H1 (cell line): ENCODE measurements at regions not wholly inside any gene's neighbourhood (a gene's known extent, or its start where the extent isn't known, plus 50 kb on each side); places are given as distances from the start of the nearest gene placed in this dataset.

Source experiments
- CTCF ChIA-PET: fragments of 300-600 bp; sonication (Branson Sonifier 250); formaldehyde crosslinking; loops from one replicate; lab custom pipeline; 2021; ENCODE audit not compliant: partially characterized antibody; lab: Charles Lee
- POLR2A ChIA-PET: fragments of 300-600 bp; sonication (Branson Sonifier 250); formaldehyde crosslinking; loops from one replicate; lab custom pipeline; 2021; ENCODE audit warnings: inconsistent platforms; ENCODE audit not compliant: partially characterized antibody; lab: Charles Lee
- DNase-seq, 2 experiments: peaks; one replicate each; pipeline versions ENCODE4 v3.0.0 to v3.0.0-alpha.2; 2010 to 2022; ENCODE audit warnings: low spot score in 2 of 2, low read depth in 1 of 2, mixed read lengths in 1 of 2
- FAIRE-seq: peaks from 2 replicates; lab custom pipeline; 2011; peaks lifted over from hg19 to GRCh38; lab: Jason Lieb, UNC
- H2AFZ ChIP-seq: 2 replicates; pipeline ENCODE4 v1.8.1; 2012; ENCODE audit warnings: low read length, inconsistent platforms
- H2AK5ac ChIP-seq: 2 replicates; pipeline ENCODE4 v1.6.1; 2013; ENCODE audit warnings: low read depth, low read length
- H2BK120ac ChIP-seq: replicated peaks from 2 replicates; pipeline ENCODE3; 2013; ENCODE audit warnings: low read depth, low read length, inconsistent platforms
- H2BK12ac ChIP-seq: 2 replicates; pipeline ENCODE4 v1.6.1; 2013; ENCODE audit warnings: low read depth, low read length
- H2BK15ac ChIP-seq: 2 replicates; pipeline ENCODE4 v1.6.1; 2013; ENCODE audit warnings: low read length
- H2BK20ac ChIP-seq: 2 replicates; pipeline ENCODE4 v1.6.1; 2013; ENCODE audit warnings: low read length
- H2BK5ac ChIP-seq: 2 replicates; pipeline ENCODE4 v1.6.1; 2013; ENCODE audit warnings: low read depth, low read length
- H3K14ac ChIP-seq: 2 replicates; pipeline ENCODE4 v1.6.1; 2013; ENCODE audit warnings: inconsistent platforms; ENCODE audit not compliant: insufficient read length
- H3K18ac ChIP-seq: 2 replicates; pipeline ENCODE4 v1.6.1; 2013; ENCODE audit warnings: low read length; ENCODE audit errors: extremely low read depth
- H3K23ac ChIP-seq: 2 replicates; pipeline ENCODE4 v1.6.1; 2013; ENCODE audit warnings: inconsistent platforms; ENCODE audit not compliant: insufficient read length
- H3K23me2 ChIP-seq: 2 replicates; pipeline ENCODE4 v1.6.1; 2013; ENCODE audit warnings: low read depth, low read length
- H3K27ac ChIP-seq: 2 replicates; pipeline ENCODE4 v1.6.1; 2011; ENCODE audit warnings: low read depth, low read length, inconsistent platforms
- H3K27me3 ChIP-seq, 4 experiments: replicated peaks in 1 of 4; 1 replicate in 1 of 4; 2 replicates in 3 of 4; pipeline versions ENCODE4 v1.6.1 to v1.8.1; 2011 to 2013; ENCODE audit warnings: low read length in 3 of 4, mild to moderate bottlenecking in 3 of 4, inconsistent platforms in 2 of 4, mixed read lengths in 2 of 4, moderate library complexity in 1 of 4; ENCODE audit not compliant: control insufficient read depth in 3 of 4, insufficient read depth in 3 of 4; ENCODE audit errors: extremely low read depth in 1 of 4
- H3K36me3 ChIP-seq, 4 experiments: 2 replicates each; pipeline versions ENCODE4 v1.6.1 to v1.8.1; 2011 to 2013; ENCODE audit warnings: mild to moderate bottlenecking in 4 of 4, low read length in 3 of 4, moderate library complexity in 2 of 4, control low read depth in 1 of 4, inconsistent platforms in 1 of 4; ENCODE audit not compliant: insufficient read depth in 4 of 4, control insufficient read depth in 2 of 4
- H3K4ac ChIP-seq: replicated peaks from 2 replicates; pipeline ENCODE3; 2013; ENCODE audit warnings: low read length, low read depth, mixed read lengths, inconsistent platforms; ENCODE audit not compliant: insufficient read length
- H3K4me1 ChIP-seq, 4 experiments: replicated peaks in 1 of 4; 1 replicate in 1 of 4; 2 replicates in 3 of 4; pipeline versions ENCODE4 v1.6.1 to v1.8.1; 2011 to 2013; ENCODE audit warnings: low read length in 3 of 4, inconsistent platforms in 2 of 4, mixed read lengths in 1 of 4; ENCODE audit not compliant: insufficient read depth in 4 of 4, control insufficient read depth in 3 of 4
- H3K4me2 ChIP-seq, 2 experiments: 2 replicates each; pipeline versions ENCODE4 v1.6.1 to v1.8.1; 2011 to 2013; ENCODE audit warnings: low read depth in 2 of 2, low read length in 2 of 2, control low read depth in 1 of 2, inconsistent platforms in 1 of 2, mild to moderate bottlenecking in 1 of 2; ENCODE audit not compliant: insufficient read depth in 1 of 2
- H3K4me3 ChIP-seq, 4 experiments: fragments of 200-600, 300-600 bp in 1 of 4; sonication (generic), shearing (Covaris generic), sonication (Bioruptor Twin) in 1 of 4; 2 replicates each; pipeline versions ENCODE4 v1.5.1 to v1.8.1; 2011 to 2016; ENCODE audit warnings: low read length in 4 of 4, low read depth in 3 of 4, control low read depth in 2 of 4, inconsistent platforms in 2 of 4, mild to moderate bottlenecking in 2 of 4, mixed read lengths in 1 of 4, moderate library complexity in 1 of 4; ENCODE audit not compliant: insufficient read depth in 2 of 4; ENCODE audit errors: extremely low read depth in 1 of 4
- H3K56ac ChIP-seq: replicated peaks from 2 replicates; pipeline ENCODE3; 2013; ENCODE audit warnings: low read depth, mild to moderate bottlenecking, mixed read lengths, low read length, inconsistent platforms; ENCODE audit not compliant: insufficient read length
- H3K79me1 ChIP-seq: 2 replicates; pipeline ENCODE4 v1.6.1; 2013; ENCODE audit warnings: low read depth, low read length, control low read depth
- H3K79me2 ChIP-seq, 2 experiments: 2 replicates each; pipeline versions ENCODE4 v1.6.1 to v1.8.1; 2012 to 2013; ENCODE audit warnings: low read length in 2 of 2, mild to moderate bottlenecking in 2 of 2, inconsistent platforms in 1 of 2; ENCODE audit not compliant: insufficient read depth in 2 of 2, control insufficient read depth in 1 of 2
- H3K9ac ChIP-seq, 4 experiments: replicated peaks in 1 of 4; 1 replicate in 1 of 4; 2 replicates in 3 of 4; pipeline versions ENCODE4 v1.6.1 to v1.8.1; 2011 to 2013; ENCODE audit warnings: low read depth in 3 of 4, low read length in 3 of 4, control low read depth in 2 of 4, mild to moderate bottlenecking in 2 of 4, moderate library complexity in 2 of 4, inconsistent platforms in 1 of 4; ENCODE audit errors: extremely low read depth in 1 of 4
- H3K9me3 ChIP-seq, 2 experiments: 2 replicates each; pipeline versions ENCODE4 v1.6.1 to v1.8.1; 2012 to 2013; ENCODE audit warnings: mild to moderate bottlenecking in 2 of 2, moderate library complexity in 2 of 2, control low read depth in 1 of 2, inconsistent platforms in 1 of 2, low read depth in 1 of 2, low read length in 1 of 2, mixed read lengths in 1 of 2; ENCODE audit not compliant: insufficient read depth in 2 of 2
- H4K20me1 ChIP-seq, 2 experiments: replicated peaks in 1 of 2; 2 replicates each; pipeline versions ENCODE3 to v1.8.1; 2011 to 2013; ENCODE audit warnings: inconsistent platforms in 2 of 2, low read length in 2 of 2, mild to moderate bottlenecking in 1 of 2; ENCODE audit not compliant: insufficient read depth in 2 of 2, control insufficient read depth in 1 of 2
- H4K5ac ChIP-seq: 2 replicates; pipeline ENCODE4 v1.6.1; 2013; ENCODE audit warnings: low read length, low read depth, mixed read lengths, inconsistent platforms; ENCODE audit not compliant: insufficient read length
- H4K8ac ChIP-seq: 2 replicates; pipeline ENCODE4 v1.8.0; 2013; ENCODE audit warnings: mild to moderate bottlenecking, moderate library complexity, low read length, inconsistent platforms; ENCODE audit not compliant: insufficient read depth; ENCODE audit errors: extremely low read depth
- H4K91ac ChIP-seq: replicated peaks from 2 replicates; pipeline ENCODE3; 2013; ENCODE audit warnings: low read length, mixed read lengths, inconsistent platforms; ENCODE audit not compliant: insufficient read length
- CEBPB ChIP-seq: IDR thresholded peaks from 2 replicates; pipeline ENCODE4 v1.6.1; 2012; ENCODE audit warnings: low read depth, low read length
- EGR1 ChIP-seq: IDR thresholded peaks from 2 replicates; pipeline ENCODE4 v1.6.1; 2011; ENCODE audit warnings: low read depth, low read length, borderline replicate concordance
- GABPA ChIP-seq: IDR thresholded peaks from 2 replicates; pipeline ENCODE4 v1.6.1; 2011; ENCODE audit warnings: mild to moderate bottlenecking, low read length, moderate library complexity, borderline replicate concordance; ENCODE audit not compliant: insufficient read depth
- HDAC6 ChIP-seq: IDR thresholded peaks from one replicate; pipeline ENCODE4 v1.7.1; 2012; ENCODE audit warnings: low read depth, mild to moderate bottlenecking, inconsistent platforms, low read length, moderate library complexity
- JUN ChIP-seq: IDR thresholded peaks from 2 replicates; pipeline ENCODE4 v1.6.1; 2011; ENCODE audit warnings: low read depth, mild to moderate bottlenecking, improper control_type of control experiment, low read length
- KDM1A ChIP-seq: fragments of 200-600, 300-600 bp; sonication (generic); IDR thresholded peaks from 2 replicates; pipeline ENCODE4 v1.7.1; 2016; ENCODE audit warnings: mild to moderate bottlenecking, low read length, borderline replicate concordance
- NRF1 ChIP-seq: IDR thresholded peaks from 2 replicates; pipeline ENCODE4 v1.6.1; 2011; ENCODE audit warnings: mild to moderate bottlenecking, low read depth, low read length, improper control_type of control experiment
- RFX5 ChIP-seq: IDR thresholded peaks from 2 replicates; pipeline ENCODE4 v1.6.1; 2011; ENCODE audit warnings: low read depth, low read length, improper control_type of control experiment, borderline replicate concordance
- SP4 ChIP-seq: IDR thresholded peaks from 2 replicates; pipeline ENCODE4 v1.6.1; 2012; ENCODE audit warnings: low read length, inconsistent platforms
- TAF1 ChIP-seq: IDR thresholded peaks from 2 replicates; pipeline ENCODE4 v1.6.1; 2011; ENCODE audit warnings: mild to moderate bottlenecking, low read depth, low read length
- WGBS, 2 experiments: shearing (Covaris generic) in 1 of 2; methylation state at CpG; one replicate each; pipeline versions ENCODE4 v1.1.6 to v1.1.7; 2013 to 2015; ENCODE audit warnings: low lambda C conversion rate in 2 of 2, mixed read lengths in 2 of 2, inconsistent platforms in 1 of 2, low coverage in 1 of 2, missing lambda C conversion rate in 1 of 2; ENCODE audit not compliant: insufficient replicate concordance in 2 of 2, insufficient coverage in 1 of 2, insufficient read length in 1 of 2; ENCODE audit errors: extremely low coverage in 1 of 2, missing lambda C conversion rate in 1 of 2; 5-methylcytosine and 5-hydroxymethylcytosine counted together
- TF ChIP-seq, protein P1 (sequence below): IDR thresholded peaks from 2 replicates; pipeline ENCODE4 v1.6.1; 2012; ENCODE audit warnings: low read length, inconsistent platforms

DNA sequence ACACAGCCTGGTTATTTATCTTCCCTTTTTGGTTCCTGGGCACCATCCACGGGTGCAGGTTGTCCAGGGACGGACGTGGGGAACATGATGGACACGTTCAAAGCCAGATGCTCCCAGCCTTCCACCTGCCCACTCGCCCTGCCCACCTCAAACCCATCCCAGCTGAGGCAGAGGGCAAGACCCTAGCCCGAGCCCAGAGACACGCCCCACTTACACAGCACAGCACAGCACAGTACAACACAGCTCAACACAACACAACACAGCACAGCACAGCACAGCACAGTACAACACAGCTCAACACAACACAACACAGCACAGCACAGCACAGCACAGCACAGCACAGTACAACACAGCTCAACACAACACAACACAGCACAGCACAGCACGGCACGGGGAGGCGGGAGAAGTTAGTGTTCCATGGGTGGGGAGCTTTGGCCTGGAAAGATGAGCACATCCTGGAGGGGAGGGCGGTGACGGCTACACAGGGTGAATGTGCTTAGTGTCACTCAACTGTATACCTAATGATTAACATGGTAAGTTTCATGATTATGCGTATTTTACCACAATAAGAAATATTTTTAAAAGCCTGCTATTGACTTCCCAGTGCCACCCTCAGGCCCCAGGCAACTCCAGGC is 1507.5 kb downstream of the BRD1 start:
- Histone ChIP-seq H3K4me2 (no peak overlapping the region), H3K4me3 (no peak overlapping the region), H3K27me3 (no peaks in the 10 kb centered on the region; a peak in 1 of 7 replicates), H3K9ac (no peak overlapping the region), H4K20me1 (no peaks in the 10 kb centered on the region), H2BK20ac (no peak overlapping the region), H3K4me1 (peaks cover 0 to 4% (median 0%) of the 10 kb centered on the region in 4 experiments; a peak in 1 of 7 replicates), H3K79me2 (no peaks in the 10 kb centered on the region), H2AFZ (no peak overlapping the region), H2BK12ac (no peak overlapping the region), H2BK5ac (no peak overlapping the region), H4K91ac (no peak overlapping the region), H3K27ac (no peak overlapping the region), H2AK5ac (no peak overlapping the region), H3K56ac (no peak overlapping the region), H3K23me2 (no peaks in the 10 kb centered on the region), H3K4ac (no peak overlapping the region), H3K23ac (no peak overlapping the region), H3K18ac (no peak overlapping the region), H3K36me3 (no peaks in the 10 kb centered on the region), H3K79me1 (no peaks in the 10 kb centered on the region), H4K8ac (no peak overlapping the region), H3K14ac (no peak overlapping the region), H2BK120ac (no peak overlapping the region), H4K5ac (no peak overlapping the region), H2BK15ac (no peak overlapping the region; the same call in 1 of the 2 replicates), H3K9me3 (0 out of 4 replicates have a peak, but pooled peaks cover 0 to 2% of the 10 kb centered on the region in 2 experiments)
- DNase-seq (no peak), FAIRE-seq (no peak)
- CTCF ChIA-PET: interaction anchor here (1.1 kb wide), 1 partner anchor 172 kb away, joined by 3 read pairs; no protein-coding TSS in a partner anchor
- WGBS, 2 experiments: 91% methylated on average over 13 of the region's 13 CpGs; no CpG with 5 or more reads in 1 of the 2 experiments
- POLR2A ChIA-PET: no interaction called here
- TF ChIP-seq, protein P1, sequence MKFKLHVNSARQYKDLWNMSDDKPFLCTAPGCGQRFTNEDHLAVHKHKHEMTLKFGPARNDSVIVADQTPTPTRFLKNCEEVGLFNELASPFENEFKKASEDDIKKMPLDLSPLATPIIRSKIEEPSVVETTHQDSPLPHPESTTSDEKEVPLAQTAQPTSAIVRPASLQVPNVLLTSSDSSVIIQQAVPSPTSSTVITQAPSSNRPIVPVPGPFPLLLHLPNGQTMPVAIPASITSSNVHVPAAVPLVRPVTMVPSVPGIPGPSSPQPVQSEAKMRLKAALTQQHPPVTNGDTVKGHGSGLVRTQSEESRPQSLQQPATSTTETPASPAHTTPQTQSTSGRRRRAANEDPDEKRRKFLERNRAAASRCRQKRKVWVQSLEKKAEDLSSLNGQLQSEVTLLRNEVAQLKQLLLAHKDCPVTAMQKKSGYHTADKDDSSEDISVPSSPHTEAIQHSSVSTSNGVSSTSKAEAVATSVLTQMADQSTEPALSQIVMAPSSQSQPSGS: no peak
- TF ChIP-seq KDM1A (no peak), EGR1 (no peak), HDAC6 (no peak), NRF1 (no peak), CEBPB (no peak), GABPA (no peak), RFX5 (no peak), JUN (no peak), TAF1 (no peak), SP4 (no peak)
